ENCODE measurements at regions not wholly inside any gene's neighbourhood (a gene's known extent, or its start where the extent isn't known, plus 50 kb on each side); places are given as distances from the start of the nearest gene placed in this dataset.

DNA sequence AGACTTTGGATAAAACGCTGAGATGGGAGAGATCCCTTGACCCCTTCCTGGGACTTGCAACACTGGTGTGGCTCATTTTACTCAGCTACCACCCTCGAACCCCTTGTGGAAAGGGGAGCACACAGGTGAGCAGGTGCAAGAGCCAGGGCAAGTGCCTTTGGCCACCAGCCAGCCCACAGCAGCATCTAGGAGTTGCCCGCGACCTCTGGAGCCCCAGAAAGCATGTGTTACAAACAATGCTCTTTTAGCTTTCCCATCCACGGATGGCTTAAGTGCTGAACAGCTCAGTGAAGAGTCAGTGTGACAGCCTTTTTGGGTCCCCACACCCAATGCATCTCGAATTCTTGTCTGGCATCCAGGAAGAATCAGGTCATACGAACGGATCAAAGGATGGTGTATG is 197.8 kb downstream of the MEMO1 start:
- Histone ChIP-seq H3K4me1 (ENCODE audit: insufficient read depth, low read length, poor library complexity, severe bottlenecking) (no peaks in the 10 kb centered on the region), H3K9me3 (ENCODE audit: low read depth, low read length, poor library complexity, severe bottlenecking) (no peaks in the 10 kb centered on the region), H3K27ac (ENCODE audit: low read depth, low read length, poor library complexity, severe bottlenecking) (no peak overlapping the region), H3K27me3 (replicated peaks; ENCODE audit: insufficient read depth, low read depth, low read length, poor library complexity) (no peaks in the 10 kb centered on the region), H3K36me3 (ENCODE audit: insufficient read depth, low read length, poor library complexity, severe bottlenecking) (no peaks in the 10 kb centered on the region), H3K4me3 (ENCODE audit: low read depth, low read length, poor library complexity, severe bottlenecking) (no peak overlapping the region)
- POLR2A ChIA-PET (ENCODE audit: low non-redundant PET) = no interaction called here
- intact Hi-C loops (cut with micrococcal nuclease; ENCODE audit: unreplicated experiment) = no loop called here
- CTCF ChIA-PET = no interaction called here
- no TSS peak for BruUV-seq (replicated peaks)
- no peak for TF ChIP-seq CTCF (conservative IDR thresholded peaks at IDR 0.05; ENCODE audit: low read depth, low read length)
- TF ChIP-seq EZH2 (IDR thresholded peaks at IDR 0.05; ENCODE audit: borderline replicate concordance, low read depth, low read length, poor library complexity, severe bottlenecking) = no peak
- no peak for DNase-seq (ENCODE audit: low spot score)

- H3K27me3 ChIP-seq (replicated peaks; ENCODE audit: insufficient read depth, low read depth, low read length, poor library complexity) = no peaks in the 10 kb centered on the region
- H3K36me3 ChIP-seq (ENCODE audit: insufficient read depth, low read length, poor library complexity, severe bottlenecking) = no peaks in the 10 kb centered on the region
- no peak overlapping the region for H3K27ac ChIP-seq (ENCODE audit: low read depth, low read length, poor library complexity, severe bottlenecking)
- intact Hi-C loops (cut with micrococcal nuclease; ENCODE audit: unreplicated experiment) = no loop called here
- H3K9me3 ChIP-seq (ENCODE audit: low read depth, low read length, poor library complexity, severe bottlenecking) = no peaks in the 10 kb centered on the region
- BruUV-seq (replicated peaks) = no TSS peak
- no peak for DNase-seq (ENCODE audit: low spot score)
- no peaks in the 10 kb centered on the region for H3K4me1 ChIP-seq (ENCODE audit: insufficient read depth, low read length, poor library complexity, severe bottlenecking)
- CTCF ChIA-PET = no interaction called here
- POLR2A ChIA-PET (ENCODE audit: low non-redundant PET) = no interaction called here
- no peak overlapping the region for H3K4me3 ChIP-seq (ENCODE audit: low read depth, low read length, poor library complexity, severe bottlenecking)
- TF ChIP-seq EZH2 (IDR thresholded peaks at IDR 0.05; ENCODE audit: borderline replicate concordance, low read depth, low read length, poor library complexity, severe bottlenecking) = no peak
- no peak for TF ChIP-seq CTCF (conservative IDR thresholded peaks at IDR 0.05; ENCODE audit: low read depth, low read length)
Measured at GRCh38 chr2:31812051-31812798, 198.6 kb downstream of the MEMO1 start.

DNA sequence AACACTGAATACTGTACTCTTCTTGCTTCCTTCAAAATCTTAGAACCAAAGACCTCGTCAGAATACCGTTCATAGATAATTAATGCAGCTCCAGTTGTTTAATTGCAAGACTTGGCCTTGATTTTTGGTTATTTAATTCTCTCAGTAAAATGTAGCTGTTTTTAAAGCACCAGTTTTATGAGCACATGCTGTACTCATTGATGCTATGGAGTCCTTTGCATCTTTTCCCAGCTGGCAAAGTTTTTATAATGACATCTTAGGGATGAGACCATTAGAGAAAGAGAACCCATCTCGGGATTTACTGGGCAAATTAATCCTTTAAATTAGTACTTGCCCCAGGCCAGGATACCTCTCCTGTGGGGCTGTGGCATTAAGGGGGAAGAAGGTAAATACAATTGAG is 199.3 kb downstream of the MEMO1 start:
- no peak overlapping the region for H3K4me3 ChIP-seq (ENCODE audit: low read depth, low read length, poor library complexity, severe bottlenecking)
- intact Hi-C loops (cut with micrococcal nuclease; ENCODE audit: unreplicated experiment) = no loop called here
- CTCF ChIA-PET = no interaction called here
- H3K9me3 ChIP-seq (ENCODE audit: low read depth, low read length, poor library complexity, severe bottlenecking) = no peaks in the 10 kb centered on the region
- no peak for DNase-seq (ENCODE audit: low spot score)
- H3K27ac ChIP-seq (ENCODE audit: low read depth, low read length, poor library complexity, severe bottlenecking) = no peak overlapping the region
- H3K36me3 ChIP-seq (ENCODE audit: insufficient read depth, low read length, poor library complexity, severe bottlenecking) = no peaks in the 10 kb centered on the region
- no peaks in the 10 kb centered on the region for H3K27me3 ChIP-seq (replicated peaks; ENCODE audit: insufficient read depth, low read depth, low read length, poor library complexity)
- H3K4me1 ChIP-seq (ENCODE audit: insufficient read depth, low read length, poor library complexity, severe bottlenecking) = no peaks in the 10 kb centered on the region
- TF ChIP-seq CTCF (conservative IDR thresholded peaks at IDR 0.05; ENCODE audit: low read depth, low read length) = no peak
- no peak for TF ChIP-seq EZH2 (IDR thresholded peaks at IDR 0.05; ENCODE audit: borderline replicate concordance, low read depth, low read length, poor library complexity, severe bottlenecking)
- BruUV-seq (replicated peaks) = no TSS peak
- POLR2A ChIA-PET (ENCODE audit: low non-redundant PET) = no interaction called here
